HG02588 (cell line): ENCODE measurements at regions not wholly inside any gene's neighbourhood (a gene's known extent, or its start where the extent isn't known, plus 50 kb on each side); places are given as distances from the start of the nearest gene placed in this dataset.

Source experiments
- ATAC-seq: cut with Tn5 transposase; IDR thresholded peaks from one replicate; pipeline ENCODE4 v1.9.1; 2021; ENCODE audit warnings: mild to moderate bottlenecking, moderate library complexity; ENCODE audit not compliant: unreplicated experiment

DNA sequence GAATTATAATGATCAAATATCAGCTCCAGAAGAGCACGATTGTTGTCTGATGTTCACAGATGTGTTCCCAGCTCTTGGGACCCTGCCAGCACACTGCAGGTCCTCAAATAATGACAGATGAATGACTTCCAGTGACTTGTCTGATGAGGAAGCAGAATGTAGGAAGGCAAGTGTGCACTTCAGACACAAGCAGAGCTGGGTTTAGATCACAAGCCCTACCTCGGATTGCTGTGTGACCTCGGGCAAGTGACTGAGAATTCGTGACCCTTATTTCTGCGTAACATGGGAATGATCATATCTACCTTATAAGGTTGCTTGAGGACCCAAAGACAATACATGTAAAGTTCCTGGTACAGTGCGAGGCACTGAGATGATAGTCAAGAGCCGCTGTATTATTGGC lies 182.2 kb downstream of the ABCC12 start:
- ATAC-seq: no peak

DNA sequence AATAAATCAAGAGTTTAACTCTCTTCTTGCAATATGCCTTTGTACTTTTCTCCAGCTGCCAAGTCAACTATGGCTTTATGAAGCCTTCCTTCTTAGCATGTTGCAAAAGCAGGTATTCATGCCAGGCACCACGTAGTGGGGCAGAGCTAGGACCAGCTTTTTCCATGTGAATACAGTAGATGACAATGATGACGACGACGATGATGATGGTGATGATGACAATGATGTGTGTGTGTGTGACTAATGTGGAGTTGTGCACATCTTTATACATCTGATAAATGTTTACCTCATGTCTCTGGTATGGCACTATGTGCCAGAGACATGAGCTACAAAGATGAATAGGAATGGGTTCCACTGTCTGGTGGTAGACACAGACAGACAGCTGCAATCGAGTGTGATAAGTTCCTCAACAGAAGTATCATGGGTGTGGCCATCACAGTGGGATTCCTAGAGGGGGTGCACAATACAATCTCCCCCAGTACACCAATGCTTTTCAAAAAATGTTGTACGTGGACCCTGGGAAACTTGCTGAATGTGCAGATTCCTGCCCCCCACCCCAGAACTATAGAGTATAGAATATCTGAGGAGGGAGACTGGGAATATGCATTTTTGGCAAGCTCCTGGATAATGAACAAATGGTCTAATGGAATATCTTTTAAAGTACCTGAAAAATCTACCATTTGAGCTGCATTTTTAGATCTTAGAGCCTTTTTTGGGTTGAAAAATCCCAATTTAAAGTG lies 183.4 kb downstream of the ABCC12 start:
- no peak for ATAC-seq

DNA sequence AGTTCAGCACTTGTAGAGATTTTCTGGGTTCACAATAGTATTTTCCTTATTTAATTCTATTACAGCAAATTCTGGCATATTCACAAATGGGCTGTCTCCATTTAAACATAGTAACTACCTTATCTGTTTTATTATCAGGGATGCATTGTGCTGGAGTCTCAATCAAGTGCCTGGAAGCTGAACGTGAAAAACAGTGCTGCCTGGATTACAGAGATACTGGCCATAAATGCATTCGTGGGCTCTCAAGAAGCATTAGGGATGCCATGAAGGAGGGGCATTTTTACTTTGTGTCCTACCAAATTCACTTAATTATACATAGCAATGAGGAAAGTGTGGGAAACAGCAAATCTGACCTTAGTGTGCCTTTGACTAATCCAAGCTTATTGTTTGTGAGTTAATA lies 184.6 kb downstream of the ABCC12 start:
- no peak for ATAC-seq

DNA sequence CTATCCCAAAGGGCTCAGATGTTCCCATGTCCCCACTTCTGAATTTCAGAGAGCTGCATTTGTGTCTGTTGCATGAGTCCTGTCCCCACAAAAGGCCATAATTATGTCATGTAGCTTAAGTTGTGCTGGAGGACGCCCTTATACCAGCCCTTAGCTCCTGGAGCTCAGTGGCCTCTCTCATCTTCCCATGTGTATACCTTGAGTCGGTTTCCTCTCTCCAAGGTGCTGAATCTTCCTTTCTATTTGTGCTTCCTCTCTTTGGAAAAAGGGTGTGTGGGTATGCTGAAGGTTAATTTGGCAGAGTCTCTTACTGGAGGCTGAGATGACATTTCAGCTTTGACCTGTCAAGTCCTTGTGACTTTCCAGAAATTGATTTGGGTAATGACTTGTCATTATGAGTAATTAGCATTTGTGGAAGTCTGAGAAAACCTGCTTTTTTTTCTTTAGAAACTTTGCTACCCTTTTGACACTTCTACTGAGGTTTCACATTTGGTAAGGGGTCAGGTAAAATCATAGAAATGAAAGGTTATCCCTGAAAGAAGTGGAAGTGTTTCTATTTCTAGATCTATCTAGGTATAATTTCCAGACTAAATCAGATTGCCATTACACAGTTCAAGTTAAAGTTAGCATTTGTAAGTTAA lies 185.4 kb downstream of the ABCC12 start:
- no peak for ATAC-seq

DNA sequence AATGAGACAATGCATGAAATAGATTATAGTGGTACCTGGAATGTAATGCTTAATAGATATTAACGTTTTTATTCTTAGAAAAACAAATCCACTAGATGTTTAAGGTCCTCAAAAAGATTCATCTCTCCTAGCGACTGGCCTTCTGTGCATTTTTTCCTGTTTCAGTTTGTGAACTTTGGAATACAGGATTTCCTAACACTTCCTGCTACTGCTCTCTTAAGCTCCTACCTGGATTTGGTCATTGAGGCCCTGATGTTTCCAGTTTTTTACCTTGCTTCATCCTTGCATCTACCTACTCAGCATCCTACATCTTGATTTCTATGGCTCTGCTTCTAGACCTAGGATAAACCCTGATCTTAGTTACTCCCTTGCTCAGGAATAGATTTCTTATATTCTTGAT lies 188.4 kb downstream of the ABCC12 start:
- ATAC-seq: no peak

DNA sequence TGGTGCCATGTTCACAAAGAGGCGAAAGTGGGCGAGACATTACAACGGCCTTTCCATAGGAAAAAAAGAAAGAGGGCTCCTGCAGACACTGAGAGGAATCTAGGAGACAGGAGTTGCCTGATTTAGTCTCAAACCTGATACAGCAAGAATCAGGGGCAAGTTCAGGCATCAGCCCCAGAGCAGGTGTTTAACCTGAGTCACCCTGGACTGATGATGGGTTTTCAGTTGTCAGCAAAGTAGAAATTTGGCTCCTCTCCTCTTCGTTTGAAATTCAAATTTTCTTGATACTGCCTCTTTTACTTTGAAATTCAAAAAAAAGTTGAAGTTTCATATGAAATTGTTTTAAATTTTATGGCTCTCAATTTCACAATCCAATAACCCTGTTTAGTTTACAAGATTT lies 189.5 kb downstream of the ABCC12 start:
- no peak for ATAC-seq

DNA sequence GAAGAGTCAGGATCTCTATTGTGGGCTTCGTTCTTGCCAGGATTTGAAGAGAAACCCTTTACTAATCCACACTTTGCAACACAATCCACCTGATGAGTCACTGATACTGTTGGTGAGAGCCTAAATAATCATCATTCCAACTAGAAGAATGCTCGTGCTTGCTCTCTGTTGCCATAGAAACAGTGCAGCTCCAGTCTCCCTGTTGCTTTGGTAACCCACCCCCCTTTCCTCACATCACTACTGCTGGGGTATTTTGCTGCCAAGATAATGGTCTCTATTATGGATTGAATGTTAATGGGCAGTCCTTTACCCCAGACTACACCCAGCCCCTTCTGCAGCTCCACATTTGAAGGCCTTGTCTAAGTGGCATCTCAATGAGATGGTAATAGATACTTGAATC lies 190.4 kb downstream of the ABCC12 start:
- no peak for ATAC-seq

DNA sequence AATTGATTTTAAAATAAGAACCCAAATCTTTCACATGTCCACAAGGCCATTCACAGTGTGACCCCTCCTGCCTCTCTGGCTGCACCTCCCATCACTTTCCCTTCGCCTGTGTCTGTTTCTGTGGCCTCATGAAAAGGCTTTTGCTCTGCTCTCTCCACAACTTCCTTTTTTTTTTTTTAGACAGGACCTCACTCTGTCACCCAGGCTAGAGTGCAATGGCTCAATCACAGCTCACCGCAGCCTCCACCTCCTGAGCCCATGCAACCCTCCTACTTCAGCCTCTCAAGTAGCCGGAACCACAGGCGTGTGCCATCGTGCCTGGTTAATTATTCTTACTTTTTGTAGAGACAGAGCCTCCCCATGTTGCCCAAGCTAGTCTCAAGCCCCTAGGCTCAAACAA lies 197.1 kb downstream of the ABCC12 start:
- ATAC-seq: no peak

DNA sequence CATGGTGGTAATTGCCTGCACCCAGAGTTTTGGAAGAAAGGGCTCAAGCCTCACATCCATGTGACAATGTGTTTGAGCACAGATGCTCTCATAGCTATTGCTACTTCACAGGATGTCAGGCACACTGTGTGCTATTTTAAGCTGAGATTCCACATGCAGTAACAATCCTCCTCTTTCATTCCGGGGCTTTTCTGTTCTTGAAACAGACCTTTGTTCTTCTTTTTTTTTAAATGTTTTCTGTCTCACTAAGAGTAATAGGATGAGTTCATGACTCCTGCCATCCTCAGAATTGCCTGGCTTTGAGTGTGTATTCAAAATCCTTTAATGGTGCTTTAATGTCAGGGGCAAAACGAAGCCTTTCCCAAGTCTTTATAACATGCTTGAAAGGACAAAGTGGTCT lies 198.9 kb downstream of the ABCC12 start:
- ATAC-seq: no peak

DNA sequence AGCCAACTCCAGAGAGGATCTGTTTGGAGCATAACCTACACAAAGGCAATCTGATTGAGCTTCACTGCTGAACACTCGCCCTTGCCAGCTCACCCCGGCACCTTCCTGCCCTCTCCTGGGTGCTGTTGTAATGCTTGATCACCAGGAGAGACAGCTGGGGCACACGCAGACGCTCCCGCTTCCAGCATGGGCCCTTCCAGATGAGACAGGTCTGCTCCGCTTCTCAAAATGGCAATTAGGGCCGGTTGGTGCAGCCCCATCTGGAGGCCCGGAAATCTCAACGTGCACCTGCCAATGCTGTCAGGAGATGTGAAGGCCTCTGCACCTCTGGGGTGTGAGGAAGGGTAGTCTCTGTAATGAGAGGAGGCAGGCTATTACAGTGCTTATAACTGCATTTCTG lies 206.1 kb downstream of the ABCC12 start:
- no peak for ATAC-seq

DNA sequence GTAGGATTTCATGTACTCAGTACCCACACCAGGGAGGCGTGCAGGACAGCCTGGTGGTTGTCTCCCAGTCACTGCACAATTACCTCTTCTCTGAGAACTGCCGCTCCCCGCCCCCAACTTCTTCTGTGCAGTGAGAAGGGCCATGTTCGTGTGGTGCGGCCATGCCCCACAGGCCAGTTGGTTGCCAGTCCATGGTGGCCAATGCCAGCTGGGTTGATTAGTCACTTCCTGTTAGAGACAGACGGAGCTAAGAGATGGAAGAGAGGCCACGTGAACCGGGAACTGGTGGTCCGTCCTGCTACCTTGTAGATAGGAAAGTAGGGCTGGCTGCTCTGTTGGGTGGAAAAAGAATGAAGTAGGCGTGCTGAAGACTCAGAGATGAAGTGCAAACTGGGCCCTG lies 206.5 kb downstream of the ABCC12 start:
- no peak for ATAC-seq

DNA sequence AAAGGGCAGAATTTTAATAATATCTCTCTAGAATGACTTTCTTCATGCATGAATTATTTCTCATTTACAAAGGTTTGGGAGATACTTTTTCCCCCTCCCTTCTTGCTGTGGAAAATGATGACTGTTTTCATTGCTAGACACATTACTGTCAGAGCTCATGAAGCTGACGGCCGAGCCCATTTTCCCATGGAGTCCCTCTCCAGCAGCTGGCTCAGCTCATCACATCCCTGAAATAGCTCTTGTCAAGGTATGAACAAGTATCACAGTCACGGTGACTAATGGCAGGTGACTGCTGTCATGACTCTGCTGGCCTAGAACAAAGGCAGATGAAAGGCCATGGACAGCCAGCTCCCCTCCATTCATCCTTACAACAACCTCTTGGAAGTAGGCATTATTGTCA lies 208.1 kb downstream of the ABCC12 start:
- ATAC-seq: no peak

DNA sequence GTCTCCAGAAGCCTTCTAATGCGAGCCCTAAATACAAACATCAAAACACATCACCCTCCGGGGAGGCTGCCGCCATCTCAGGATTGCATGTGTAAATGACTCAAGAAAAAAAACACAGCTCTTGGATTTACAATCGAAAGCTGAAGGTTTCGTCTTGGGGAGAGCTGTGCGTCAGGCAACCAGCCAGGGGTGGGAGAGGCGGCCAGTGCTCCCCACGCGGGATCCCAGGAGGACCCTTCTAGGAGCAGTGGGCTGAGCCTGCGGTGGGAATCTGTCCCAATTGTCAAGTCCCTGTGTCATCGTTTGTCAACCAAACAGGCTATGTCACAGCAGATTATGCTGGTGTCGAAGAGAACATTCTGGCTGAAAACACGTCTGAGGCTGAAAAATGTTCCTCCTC lies 209.7 kb downstream of the ABCC12 start:
- ATAC-seq: no peak

DNA sequence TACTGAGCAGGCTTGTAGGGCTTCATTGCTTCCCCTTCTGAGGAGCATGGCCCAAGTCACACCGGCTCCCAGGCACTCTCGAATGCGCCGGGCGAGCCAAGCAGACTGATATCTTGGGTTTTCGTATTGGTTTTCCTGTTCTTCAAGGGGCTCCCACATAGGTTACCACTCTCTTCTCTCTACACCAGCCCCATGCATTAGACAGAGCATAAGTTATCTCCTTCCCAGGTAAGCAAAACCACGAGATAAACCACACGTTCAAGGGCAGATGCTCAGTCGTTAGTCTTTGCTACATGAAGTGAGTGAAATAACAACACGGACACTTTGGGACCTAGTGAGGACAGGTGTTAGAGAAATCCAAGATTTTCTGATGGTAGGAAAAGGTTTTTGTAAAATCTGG lies 211.2 kb downstream of the ABCC12 start:
- no peak for ATAC-seq

DNA sequence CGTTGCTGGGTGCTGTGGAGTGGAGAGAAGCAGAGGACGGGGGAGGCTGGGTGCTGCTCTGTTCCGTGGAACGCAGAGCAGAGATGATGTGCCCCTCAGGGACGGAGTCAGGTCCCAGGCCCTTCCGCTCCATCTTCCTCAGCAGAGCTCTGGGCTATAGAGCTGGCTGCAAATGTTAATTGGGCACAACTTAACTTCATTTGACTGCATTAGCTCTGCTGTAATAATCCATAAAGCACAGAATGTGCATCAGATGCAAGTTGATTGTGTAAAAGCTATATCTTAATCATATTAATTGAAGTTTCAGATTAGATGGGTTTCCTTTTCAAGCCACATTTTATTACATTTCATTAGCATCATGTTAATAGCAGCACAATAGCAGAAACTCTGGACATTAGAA lies 212.6 kb downstream of the ABCC12 start:
- ATAC-seq: no peak

DNA sequence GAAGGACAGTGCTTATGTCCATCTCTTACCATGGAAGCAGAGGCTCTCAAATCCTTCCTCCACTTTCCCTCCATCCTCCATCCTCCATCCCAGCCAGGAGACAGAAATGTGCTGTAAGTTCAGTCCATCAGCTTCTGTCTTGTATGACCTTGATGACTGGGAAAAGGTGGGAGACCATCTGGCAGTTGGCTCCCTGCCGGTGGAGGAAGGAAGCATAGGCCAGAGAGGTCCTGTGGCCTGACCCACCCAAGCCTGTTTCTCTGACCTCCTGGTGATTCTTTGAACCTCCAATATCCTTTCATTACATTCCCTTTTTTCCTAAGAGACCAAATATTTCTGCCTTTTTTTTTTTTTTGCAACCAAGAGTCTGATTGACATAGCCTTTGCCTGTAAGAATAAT lies 215.3 kb downstream of the ABCC12 start:
- no peak for ATAC-seq

DNA sequence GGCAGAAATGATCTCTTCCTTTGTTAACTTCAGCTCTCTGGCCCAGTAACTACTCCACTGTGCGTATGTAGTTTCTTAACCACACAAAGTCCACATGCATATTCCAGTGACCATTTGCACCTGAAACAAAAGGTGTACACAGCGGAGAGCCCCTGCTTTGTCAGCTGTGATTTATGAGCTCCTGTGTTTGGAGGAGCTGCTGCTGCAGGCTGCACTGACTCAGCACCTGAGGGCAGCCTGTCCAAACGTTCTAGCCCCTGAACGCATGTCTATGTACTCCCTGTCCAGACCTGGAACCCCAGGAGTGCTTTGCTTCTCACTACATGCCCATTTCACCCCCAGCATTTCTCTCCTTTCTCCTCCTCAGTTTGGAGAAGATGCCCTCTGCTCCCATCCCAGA lies 216.1 kb downstream of the ABCC12 start:
- ATAC-seq: no peak

DNA sequence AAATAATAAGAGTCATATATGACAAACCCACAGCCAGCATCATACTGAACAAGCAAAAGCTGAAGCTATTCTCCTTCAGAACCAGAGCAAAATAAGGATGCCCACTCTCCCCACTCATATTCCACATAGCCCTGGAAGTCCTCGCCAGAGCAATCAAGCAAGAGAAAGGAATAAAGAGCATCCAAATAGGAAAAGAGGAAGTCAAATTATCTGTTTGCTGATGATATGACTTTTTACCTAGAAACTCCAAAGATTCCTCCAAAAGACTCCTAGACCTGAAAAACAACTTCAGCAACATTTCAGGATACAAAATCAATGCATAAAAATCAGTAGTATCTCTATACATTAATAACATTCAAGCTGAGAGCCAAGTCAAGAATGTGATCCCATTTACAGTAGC lies 217.5 kb downstream of the ABCC12 start:
- ATAC-seq: no peak

DNA sequence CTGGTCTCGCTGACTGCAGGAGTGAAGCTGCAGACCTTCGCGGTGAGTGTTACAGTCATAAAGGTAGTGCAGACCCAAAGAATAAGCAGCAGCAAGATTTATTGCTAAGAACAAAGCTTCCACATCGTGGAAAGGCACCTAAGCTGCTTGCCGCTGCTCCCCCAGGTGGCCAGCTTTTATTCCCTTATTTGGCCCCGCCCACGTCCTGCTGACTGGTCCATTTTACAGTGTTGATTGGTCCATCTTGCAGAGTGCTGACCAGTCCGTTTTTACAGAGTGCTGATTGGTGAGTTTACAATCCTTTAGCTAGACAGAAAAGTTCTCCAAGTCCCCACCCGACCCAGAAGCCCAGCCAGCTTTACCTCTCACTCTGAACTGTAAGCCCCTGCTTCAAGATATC lies 227.8 kb downstream of the ABCC12 start:
- no peak for ATAC-seq

DNA sequence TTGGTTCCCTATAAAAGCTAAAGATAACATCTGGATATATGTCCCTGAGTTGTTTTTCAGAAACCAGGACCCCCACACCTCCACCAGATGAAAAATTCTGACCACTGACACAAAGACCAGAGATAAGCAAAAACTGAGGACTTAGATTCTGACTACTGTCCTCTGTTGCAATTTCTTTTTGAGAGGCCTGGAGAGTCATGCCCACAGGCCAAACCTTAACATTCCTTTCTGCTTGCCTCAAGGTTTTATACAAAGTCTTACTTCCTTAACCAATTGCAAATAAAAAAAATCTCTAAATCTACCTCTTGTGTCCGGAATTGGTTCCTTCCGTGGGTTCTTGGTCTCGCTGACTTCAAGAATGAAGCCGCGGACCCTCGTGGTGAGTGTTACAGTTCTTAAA lies 228.5 kb downstream of the ABCC12 start:
- no peak for ATAC-seq

DNA sequence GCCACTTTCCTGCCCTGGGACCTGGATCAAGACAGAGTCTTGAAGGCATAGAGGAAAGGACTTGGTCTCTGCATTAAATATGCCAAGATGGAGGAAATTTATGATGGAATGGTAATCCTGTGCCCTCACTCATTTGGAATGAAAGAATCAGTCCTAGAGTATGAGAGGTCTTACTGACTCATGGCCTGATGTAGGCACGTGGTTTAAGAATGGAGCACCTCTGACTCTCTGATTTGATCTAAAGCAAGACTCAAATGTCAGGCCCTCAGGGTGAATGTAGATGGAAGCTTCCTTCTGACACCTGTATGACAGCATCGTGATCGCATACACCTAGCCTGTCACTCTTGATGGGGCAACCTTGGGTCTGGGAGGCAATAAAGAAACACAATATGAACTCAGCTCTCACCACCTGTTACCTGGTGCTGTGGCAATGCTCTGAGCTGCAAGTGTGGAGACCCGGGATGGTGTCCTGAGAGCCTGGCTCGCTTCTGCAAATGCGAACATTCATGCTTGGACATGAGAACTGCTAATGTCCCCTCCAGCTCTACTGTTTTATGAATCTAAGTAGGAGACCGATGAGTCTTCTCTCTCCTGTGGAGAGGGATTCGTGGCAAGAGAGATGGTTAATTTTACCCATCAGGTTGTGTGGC lies 229.9 kb downstream of the ABCC12 start:
- no peak for ATAC-seq

DNA sequence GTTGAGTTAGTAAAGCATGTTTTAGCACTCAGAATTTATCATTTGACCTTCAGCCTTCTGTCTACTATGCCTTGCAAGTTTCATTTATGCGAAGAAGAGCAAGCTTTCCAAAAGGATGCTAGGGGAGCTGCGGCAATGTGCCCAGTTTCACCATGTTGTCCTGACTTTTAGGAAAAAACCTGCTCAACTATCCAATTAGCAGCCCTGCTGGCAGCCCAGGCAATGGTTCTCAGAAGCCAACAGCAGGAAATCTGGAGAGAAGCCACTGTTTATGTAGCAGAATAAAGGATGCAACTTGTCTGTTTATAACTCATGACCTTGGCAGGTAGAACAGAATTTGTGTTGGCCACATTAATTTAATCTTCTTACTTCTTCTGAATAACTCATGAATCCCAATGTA lies 230.8 kb downstream of the ABCC12 start:
- ATAC-seq: no peak
